ENCODE measurements at regions not wholly inside any gene's neighbourhood (a gene's known extent, or its start where the extent isn't known, plus 50 kb on each side); places are given as distances from the start of the nearest gene placed in this dataset.

DNA sequence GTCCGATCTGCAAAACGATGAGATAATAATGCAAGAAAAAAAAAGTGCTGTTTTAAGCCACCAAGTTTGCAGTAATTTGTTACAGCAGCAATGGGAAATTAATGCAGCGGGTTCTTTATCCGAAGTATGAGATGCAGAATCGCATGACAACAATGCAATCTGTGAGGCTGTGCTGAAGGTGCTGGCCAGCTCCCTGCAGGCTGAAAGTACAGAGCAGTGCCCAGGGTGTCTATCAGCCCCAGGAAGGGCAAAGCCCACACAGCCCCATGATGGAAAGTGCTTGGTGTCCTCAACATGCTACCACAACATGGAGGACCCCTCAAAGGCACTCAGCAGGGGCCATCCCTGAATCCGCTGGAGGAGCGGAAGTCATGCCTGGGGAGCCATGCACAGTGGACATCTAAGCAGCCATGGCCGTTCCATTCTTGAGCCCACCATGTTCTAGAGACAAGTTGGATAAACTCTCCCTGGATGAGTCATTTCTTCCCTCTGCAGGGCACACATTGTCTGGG lies 199.5 kb upstream of the PFKP start:
- TF ChIP-seq SUZ12 (IDR thresholded peaks at IDR 0.05; ENCODE audit: extremely low read depth, insufficient read depth, insufficient read length) (no peak), ZNF274 (IDR thresholded peaks at IDR 0.05; ENCODE audit: low read depth, low read length) (no peak), YY1 (IDR thresholded peaks at IDR 0.05; ENCODE audit: insufficient read depth, insufficient read length) (no peak)

Data from NT2/D1 (cell line).